CD4-positive, alpha-beta T cell treated with Interleukin-2 at 100 ng/mL for 4 hours (primary cell): ENCODE measurements at regions not wholly inside any gene's neighbourhood (a gene's known extent, or its start where the extent isn't known, plus 50 kb on each side); places are given as distances from the start of the nearest gene placed in this dataset.

Source experiments
- DNase-seq: peaks from one replicate; pipeline ENCODE4 v3.0.0-alpha.2; 2020; ENCODE audit warnings: low spot score

- DNase-seq, result no peak
These were observed 102.0 kb downstream of the TMEM18 start for GRCh38 chr2:575030-575726.

GRCh38 chr2:573805-574392 lies 103.3 kb downstream of the TMEM18 start:
- DNase-seq, result no peak

- no peak for DNase-seq
These were observed 104.2 kb downstream of the TMEM18 start for GRCh38 chr2:573025-573424.

- no peak for DNase-seq
These were observed 107.5 kb downstream of the TMEM18 start for GRCh38 chr2:569681-570080.

- no peak for DNase-seq
These were observed 108.5 kb downstream of the TMEM18 start for GRCh38 chr2:568639-569235.

GRCh38 chr2:567865-568638 lies 109.2 kb downstream of the TMEM18 start:
- no peak for DNase-seq

- no peak for DNase-seq
These were observed 109.7 kb downstream of the TMEM18 start for GRCh38 chr2:567496-567864.

- no peak for DNase-seq
These were observed 110.6 kb downstream of the TMEM18 start for GRCh38 chr2:566379-567313.

- DNase-seq, result no peak
These were observed 112.6 kb downstream of the TMEM18 start for GRCh38 chr2:564471-565181.

- DNase-seq, result no peak
These were observed 113.7 kb downstream of the TMEM18 start for GRCh38 chr2:563512-563911.

GRCh38 chr2:562391-563364 lies 114.5 kb downstream of the TMEM18 start:
- no peak for DNase-seq

GRCh38 chr2:558879-559278 lies 118.3 kb downstream of the TMEM18 start:
- no peak for DNase-seq

- no peak for DNase-seq
These were observed 118.9 kb downstream of the TMEM18 start for GRCh38 chr2:558302-558642.

- no peak for DNase-seq
These were observed 119.4 kb downstream of the TMEM18 start for GRCh38 chr2:557635-558301.

- no peak for DNase-seq
These were observed 120.7 kb downstream of the TMEM18 start for GRCh38 chr2:556485-556884.

GRCh38 chr2:555164-555922 lies 121.9 kb downstream of the TMEM18 start:
- no peak for DNase-seq

- DNase-seq, result no peak
These were observed 122.8 kb downstream of the TMEM18 start for GRCh38 chr2:554444-554843.

GRCh38 chr2:552906-553305 lies 124.3 kb downstream of the TMEM18 start:
- no peak for DNase-seq

GRCh38 chr2:551621-552020 lies 125.6 kb downstream of the TMEM18 start:
- no peak for DNase-seq
